ENCODE measurements at regions not wholly inside any gene's neighbourhood (a gene's known extent, or its start where the extent isn't known, plus 50 kb on each side); places are given as distances from the start of the nearest gene placed in this dataset.

DNA sequence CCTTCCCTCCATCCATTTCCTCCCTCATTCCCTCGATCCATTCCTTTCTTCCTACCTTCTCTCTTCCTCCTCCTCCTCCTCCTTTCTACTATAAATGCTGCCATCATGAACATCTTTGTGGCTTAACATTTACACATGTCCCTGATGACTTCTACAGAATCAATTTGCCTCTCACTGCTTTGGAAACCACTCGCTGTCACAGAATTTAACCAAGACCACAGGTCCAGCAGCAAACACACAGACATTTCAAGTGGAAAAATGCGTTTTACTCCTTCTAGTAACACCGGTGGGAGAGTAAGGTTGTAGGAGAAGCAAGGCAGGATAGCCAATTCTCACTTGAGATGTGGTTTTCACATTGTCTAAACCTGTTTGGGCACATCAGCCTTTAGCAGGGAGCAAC, 101.4 kb upstream of the LRIG1 start:
- H3K4me1 ChIP-seq (replicated peaks in 1 of 2; ENCODE audit: control insufficient read depth in 2 of 2, insufficient read depth in 2 of 2, low read length in 2 of 2): no peaks in the 10 kb centered on the region
- ATAC-seq (no peak), FAIRE-seq (no peak), DNase-seq (ENCODE audit: extremely low read depth in 1 of 4, low spot score in 3 of 4) (no peak)
- intact Hi-C loops (cut with micrococcal nuclease): no loop called here
- H3K9ac ChIP-seq (ENCODE audit: insufficient read depth in 1 of 2, low read depth in 2 of 2, low read length in 2 of 2): no peak overlapping the region
- BruUV-seq (replicated peaks): no TSS peak
- in situ Hi-C loops (cut with MboI): no loop called here
- no peak overlapping the region for H2AFZ ChIP-seq (ENCODE audit: low read depth, low read length)
- 0% methylated on average over 3 of the region's 4 CpGs for WGBS (ENCODE audit: insufficient coverage, low coverage, missing lambda C conversion rate)
- no peak overlapping the region for H3K27ac ChIP-seq (ENCODE audit: extremely low read depth, low read depth, low read length)
- H3K9me3 ChIP-seq (replicated peaks; ENCODE audit: control insufficient read depth, insufficient read depth, low read depth, low read length): no peaks in the 10 kb centered on the region
- POLR2A ChIA-PET: no interaction called here
- H3K4me3 ChIP-seq: no peak overlapping the region
- no peak overlapping the region for H3K4me2 ChIP-seq (ENCODE audit: insufficient read depth, low read length)
- H3K9me1 ChIP-seq (ENCODE audit: control insufficient read depth, insufficient read depth, low read length): no peaks in the 10 kb centered on the region
- H3K36me3 ChIP-seq (ENCODE audit: control insufficient read depth, insufficient read depth, low read length): no peaks in the 10 kb centered on the region
- no peak for TF ChIP-seq PTBP1 (IDR thresholded peaks at IDR 0.05; ENCODE audit: low read depth, low read length)
- H3K79me2 ChIP-seq (ENCODE audit: control insufficient read depth, insufficient read depth, low read length): no peaks in the 10 kb centered on the region
- no peaks in the 10 kb centered on the region for H4K20me1 ChIP-seq (replicated peaks; ENCODE audit: control insufficient read depth, insufficient read depth, low read length)
- CTCF ChIA-PET (ENCODE audit: low intra/inter-chr PET ratio): no interaction called here
- H3K27me3 ChIP-seq (ENCODE audit: control insufficient read depth in 2 of 2, insufficient read depth in 2 of 2, low read length in 2 of 2): no peaks in the 10 kb centered on the region

DNA sequence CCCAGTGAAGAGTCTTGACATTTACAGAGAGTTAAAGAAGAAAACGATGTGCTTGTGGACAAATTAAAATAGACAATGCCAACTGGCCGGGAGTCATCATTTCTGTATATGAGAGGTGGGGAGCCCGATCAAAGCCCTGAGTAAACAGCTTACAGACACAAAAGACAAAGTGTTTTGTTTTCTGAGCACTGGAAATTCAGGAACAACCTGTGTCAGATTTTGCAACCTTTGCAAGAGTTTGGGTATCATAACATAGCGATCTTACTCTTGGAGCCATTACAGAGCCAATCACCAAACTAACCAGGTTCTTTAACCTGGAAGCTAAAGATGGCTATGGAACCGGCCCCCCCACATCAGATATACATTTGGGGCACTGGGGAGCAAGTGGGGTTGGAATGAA, 101.9 kb upstream of the LRIG1 start:
- ATAC-seq (no peak), DNase-seq (ENCODE audit: extremely low read depth in 1 of 4, low spot score in 3 of 4) (no peak), FAIRE-seq (no peak)
- H3K9ac ChIP-seq (ENCODE audit: insufficient read depth in 1 of 2, low read depth in 2 of 2, low read length in 2 of 2): no peak overlapping the region
- WGBS (ENCODE audit: insufficient coverage, low coverage, missing lambda C conversion rate): 0% methylated on average over 5 of the region's 5 CpGs
- no peak overlapping the region for H3K27ac ChIP-seq (ENCODE audit: extremely low read depth, low read depth, low read length)
- H3K4me1 ChIP-seq (replicated peaks in 1 of 2; ENCODE audit: control insufficient read depth in 2 of 2, insufficient read depth in 2 of 2, low read length in 2 of 2): no peaks in the 10 kb centered on the region
- H3K4me3 ChIP-seq: no peak overlapping the region
- no peak overlapping the region for H3K4me2 ChIP-seq (ENCODE audit: insufficient read depth, low read length)
- TF ChIP-seq MXI1 (IDR thresholded peaks at IDR 0.05; ENCODE audit: low read depth, low read length) (no peak), ZFP36 (IDR thresholded peaks at IDR 0.05; ENCODE audit: low read depth, low read length, partially characterized antibody) (no peak), BDP1 (IDR thresholded peaks at IDR 0.05; ENCODE audit: insufficient read depth, insufficient read length) (no peak), MTA1 (IDR thresholded peaks at IDR 0.05; ENCODE audit: borderline replicate concordance) (no peak), ZNF23 (CRISPR knock-in tag; IDR thresholded peaks at IDR 0.05) (no peak), FOXJ3 (CRISPR knock-in tag; IDR thresholded peaks at IDR 0.05) (no peak)
- TF ChIP-seq, protein P1, sequence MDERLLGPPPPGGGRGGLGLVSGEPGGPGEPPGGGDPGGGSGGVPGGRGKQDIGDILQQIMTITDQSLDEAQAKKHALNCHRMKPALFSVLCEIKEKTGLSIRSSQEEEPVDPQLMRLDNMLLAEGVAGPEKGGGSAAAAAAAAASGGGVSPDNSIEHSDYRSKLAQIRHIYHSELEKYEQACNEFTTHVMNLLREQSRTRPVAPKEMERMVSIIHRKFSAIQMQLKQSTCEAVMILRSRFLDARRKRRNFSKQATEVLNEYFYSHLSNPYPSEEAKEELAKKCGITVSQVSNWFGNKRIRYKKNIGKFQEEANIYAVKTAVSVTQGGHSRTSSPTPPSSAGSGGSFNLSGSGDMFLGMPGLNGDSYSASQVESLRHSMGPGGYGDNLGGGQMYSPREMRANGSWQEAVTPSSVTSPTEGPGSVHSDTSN (CRISPR knock-in tag; IDR thresholded peaks at IDR 0.05; ENCODE audit: low read depth): no peak
- TF ChIP-seq, protein P1 (tag; conservative IDR thresholded peaks at IDR 0.05; ENCODE audit: low read depth): no peak
- H3K79me2 ChIP-seq (ENCODE audit: control insufficient read depth, insufficient read depth, low read length): no peaks in the 10 kb centered on the region
- H3K9me1 ChIP-seq (ENCODE audit: control insufficient read depth, insufficient read depth, low read length): no peaks in the 10 kb centered on the region
- H4K20me1 ChIP-seq (replicated peaks; ENCODE audit: control insufficient read depth, insufficient read depth, low read length): no peaks in the 10 kb centered on the region
- CTCF ChIA-PET (ENCODE audit: low intra/inter-chr PET ratio): no interaction called here
- H3K36me3 ChIP-seq (ENCODE audit: control insufficient read depth, insufficient read depth, low read length): no peaks in the 10 kb centered on the region
- POLR2A ChIA-PET: no interaction called here
- in situ Hi-C loops (cut with MboI): no loop called here
- BruUV-seq (replicated peaks): no TSS peak
- intact Hi-C loops (cut with micrococcal nuclease): no loop called here
- no peaks in the 10 kb centered on the region for H3K9me3 ChIP-seq (replicated peaks; ENCODE audit: control insufficient read depth, insufficient read depth, low read depth, low read length)
- no peak overlapping the region for H2AFZ ChIP-seq (ENCODE audit: low read depth, low read length)
- no peaks in the 10 kb centered on the region for H3K27me3 ChIP-seq (ENCODE audit: control insufficient read depth in 2 of 2, insufficient read depth in 2 of 2, low read length in 2 of 2)
